Astrocyte of the spinal cord (primary cell): ENCODE measurements at regions not wholly inside any gene's neighbourhood (a gene's known extent, or its start where the extent isn't known, plus 50 kb on each side); places are given as distances from the start of the nearest gene placed in this dataset.

Experiments used
- DNase-seq: peaks from one replicate; pipeline ENCODE4 v3.0.0; 2011; ENCODE audit warnings: low read depth, low spot score
- H3K4me3 ChIP-seq: 2 replicates; pipeline ENCODE4 v1.5.1; 2011; ENCODE audit warnings: low read depth, mild to moderate bottlenecking, low read length, moderate library complexity
- in situ Hi-C: cut with HindIII; loops from 2 replicates; pipeline ENCODE4 v1.10.0; 2017; ENCODE audit warnings: low sequenced_read_pairs
- TF ChIP-seq, protein P1 (sequence below): IDR thresholded peaks from 2 replicates; pipeline ENCODE4 v1.5.1; 2012; ENCODE audit warnings: low read depth, mild to moderate bottlenecking, low read length, inconsistent platforms

DNA sequence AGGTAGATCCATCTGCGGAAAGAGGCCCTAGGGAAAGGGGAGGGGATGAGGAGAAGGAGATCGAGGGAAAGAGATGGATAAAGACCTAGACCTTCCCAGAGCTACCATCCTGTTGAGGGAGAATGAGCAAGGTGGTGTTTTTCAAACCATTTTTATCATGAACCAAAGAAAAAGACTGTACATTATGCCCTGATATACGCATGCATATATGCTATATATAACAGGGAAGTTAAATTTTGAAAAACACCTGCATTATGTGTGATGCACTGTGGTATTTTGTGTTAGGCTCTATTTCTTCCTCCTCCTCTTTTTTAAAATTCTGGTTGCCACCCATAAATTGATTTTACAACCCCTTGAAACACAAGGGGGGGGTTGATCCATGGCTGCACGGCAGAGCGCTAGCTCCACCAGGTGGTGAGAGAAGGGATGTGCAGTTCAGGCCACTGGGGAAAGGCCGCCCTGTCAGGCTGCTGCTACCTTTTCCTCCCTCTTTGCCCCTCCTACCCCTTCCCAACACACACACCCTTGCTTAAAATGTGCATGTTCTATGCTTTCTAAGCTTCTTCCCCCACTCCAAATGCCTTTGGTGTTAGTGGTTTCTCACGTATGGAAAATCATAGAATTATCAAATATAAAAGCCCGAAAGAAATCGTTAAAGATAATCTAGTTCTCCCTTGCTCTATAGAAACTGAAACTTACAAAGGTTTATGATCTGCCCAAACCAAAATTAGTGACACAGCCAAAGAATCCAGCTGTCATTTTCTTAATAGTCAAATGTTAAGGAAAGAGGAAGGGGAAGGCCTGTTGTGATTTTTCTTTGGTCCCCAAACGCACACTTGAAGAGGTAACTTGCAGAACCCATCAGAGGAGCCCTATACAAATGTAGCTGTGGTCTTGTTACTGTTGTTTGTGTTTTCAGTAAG, 262.0 kb upstream of the UMPS start:
- DNase-seq, result peak; percentile 36
- TF ChIP-seq, protein P1, sequence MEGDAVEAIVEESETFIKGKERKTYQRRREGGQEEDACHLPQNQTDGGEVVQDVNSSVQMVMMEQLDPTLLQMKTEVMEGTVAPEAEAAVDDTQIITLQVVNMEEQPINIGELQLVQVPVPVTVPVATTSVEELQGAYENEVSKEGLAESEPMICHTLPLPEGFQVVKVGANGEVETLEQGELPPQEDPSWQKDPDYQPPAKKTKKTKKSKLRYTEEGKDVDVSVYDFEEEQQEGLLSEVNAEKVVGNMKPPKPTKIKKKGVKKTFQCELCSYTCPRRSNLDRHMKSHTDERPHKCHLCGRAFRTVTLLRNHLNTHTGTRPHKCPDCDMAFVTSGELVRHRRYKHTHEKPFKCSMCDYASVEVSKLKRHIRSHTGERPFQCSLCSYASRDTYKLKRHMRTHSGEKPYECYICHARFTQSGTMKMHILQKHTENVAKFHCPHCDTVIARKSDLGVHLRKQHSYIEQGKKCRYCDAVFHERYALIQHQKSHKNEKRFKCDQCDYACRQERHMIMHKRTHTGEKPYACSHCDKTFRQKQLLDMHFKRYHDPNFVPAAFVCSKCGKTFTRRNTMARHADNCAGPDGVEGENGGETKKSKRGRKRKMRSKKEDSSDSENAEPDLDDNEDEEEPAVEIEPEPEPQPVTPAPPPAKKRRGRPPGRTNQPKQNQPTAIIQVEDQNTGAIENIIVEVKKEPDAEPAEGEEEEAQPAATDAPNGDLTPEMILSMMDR, result peak; percentile 99
- in situ Hi-C loops, result no loop called here
- H3K4me3 ChIP-seq, result no peak overlapping the region

DNA sequence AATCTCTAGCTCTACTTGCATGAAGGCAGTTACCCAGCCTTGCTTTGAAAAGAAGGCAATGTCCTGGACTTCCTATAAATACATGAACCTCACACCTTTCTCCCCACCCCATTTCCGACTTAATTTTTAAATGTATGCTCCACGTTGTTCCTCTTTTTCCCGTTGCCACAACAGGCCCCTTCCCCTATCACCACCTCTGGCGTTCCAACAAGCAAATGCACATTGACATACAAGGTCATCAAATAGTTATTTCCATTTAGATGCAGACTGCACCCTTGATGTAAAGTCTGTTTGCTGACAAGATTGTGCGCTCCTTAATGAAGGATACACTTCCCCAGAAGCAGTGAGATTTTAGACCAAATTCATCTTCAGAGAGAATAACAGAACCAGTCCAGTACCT, 260.7 kb upstream of the UMPS start:
- in situ Hi-C loops, result no loop called here
- TF ChIP-seq, protein P1, result no peak
- no peak overlapping the region for H3K4me3 ChIP-seq
- DNase-seq, result no peak

DNA sequence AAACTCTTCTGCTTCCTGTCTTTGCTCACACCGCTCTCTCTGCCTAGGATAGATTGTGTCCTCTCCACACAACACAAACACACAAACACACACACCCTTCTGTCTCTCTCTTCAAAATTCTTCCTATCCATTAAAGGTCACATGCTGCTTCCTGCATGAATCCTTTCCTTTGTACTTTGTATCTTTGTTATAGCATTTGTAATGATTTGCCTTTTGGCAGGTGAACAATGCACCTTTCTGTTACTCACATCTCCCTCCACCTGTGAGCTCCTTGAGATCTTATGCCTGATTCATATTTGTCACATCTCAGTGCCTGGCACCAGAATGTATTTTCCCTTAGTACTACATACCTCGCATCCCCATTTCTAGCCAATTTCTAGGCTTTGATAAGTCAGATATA, 251.4 kb upstream of the UMPS start:
- TF ChIP-seq, protein P1, result no peak
- no peak overlapping the region for H3K4me3 ChIP-seq
- no peak for DNase-seq
- in situ Hi-C loops, result no loop called here

DNA sequence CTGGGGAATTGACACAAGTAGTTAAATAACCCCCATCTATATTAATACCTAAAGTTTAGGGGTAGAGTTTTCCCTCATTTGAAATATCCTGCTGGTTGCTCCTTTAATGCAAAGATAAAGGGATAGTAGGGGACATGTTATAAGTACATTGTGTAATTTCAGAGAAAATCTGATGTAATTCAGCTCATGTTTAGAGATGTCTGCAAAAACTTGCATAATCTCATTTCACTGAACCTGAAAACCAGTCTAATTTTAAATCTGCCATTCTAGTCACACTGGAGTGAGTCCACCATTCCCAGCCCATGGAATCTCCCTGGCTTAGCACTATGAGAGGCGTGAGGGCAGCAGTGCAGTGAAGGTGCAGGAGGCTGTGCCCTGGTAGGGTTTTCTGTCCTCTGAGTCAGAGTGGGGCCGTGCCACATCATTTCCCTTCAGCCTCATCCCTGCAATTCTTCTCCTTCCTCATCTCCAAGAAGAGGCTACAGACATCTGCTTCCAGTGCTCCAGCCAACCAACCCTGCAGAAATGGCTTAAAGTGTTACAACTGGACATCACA, 246.3 kb upstream of the UMPS start:
- no peak for DNase-seq
- in situ Hi-C loops, result no loop called here
- H3K4me3 ChIP-seq, result no peak overlapping the region
- TF ChIP-seq, protein P1, result no peak

DNA sequence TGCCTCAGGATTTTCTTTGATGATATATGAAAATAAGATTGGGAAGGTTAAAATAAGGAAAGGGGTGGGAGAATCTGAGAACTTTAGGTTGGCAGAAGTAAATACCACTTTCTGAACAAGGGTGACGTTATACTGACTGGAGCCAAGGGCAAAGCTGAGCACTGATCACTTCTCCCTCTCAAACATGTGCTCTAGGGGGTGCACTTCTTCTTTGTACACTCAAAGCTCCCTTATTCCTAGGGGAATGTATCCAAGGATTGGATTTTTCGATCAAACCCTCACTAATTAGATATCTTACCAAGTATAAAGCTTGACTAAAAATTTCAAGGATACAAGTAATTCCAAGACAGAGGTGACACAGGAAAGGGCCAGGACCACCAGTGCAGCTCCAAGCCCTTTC, 243.9 kb upstream of the UMPS start:
- in situ Hi-C loops, result no loop called here
- DNase-seq, result no peak
- no peak overlapping the region for H3K4me3 ChIP-seq
- TF ChIP-seq, protein P1, result no peak

- no peak for DNase-seq
- TF ChIP-seq, protein P1, result no peak
- in situ Hi-C loops, result no loop called here
- H3K4me3 ChIP-seq, result no peak overlapping the region
Measured at GRCh38 chr3:124489506-124489905, 240.7 kb upstream of the UMPS start.
